ENCODE measurements at regions not wholly inside any gene's neighbourhood (a gene's known extent, or its start where the extent isn't known, plus 50 kb on each side); places are given as distances from the start of the nearest gene placed in this dataset.

DNA sequence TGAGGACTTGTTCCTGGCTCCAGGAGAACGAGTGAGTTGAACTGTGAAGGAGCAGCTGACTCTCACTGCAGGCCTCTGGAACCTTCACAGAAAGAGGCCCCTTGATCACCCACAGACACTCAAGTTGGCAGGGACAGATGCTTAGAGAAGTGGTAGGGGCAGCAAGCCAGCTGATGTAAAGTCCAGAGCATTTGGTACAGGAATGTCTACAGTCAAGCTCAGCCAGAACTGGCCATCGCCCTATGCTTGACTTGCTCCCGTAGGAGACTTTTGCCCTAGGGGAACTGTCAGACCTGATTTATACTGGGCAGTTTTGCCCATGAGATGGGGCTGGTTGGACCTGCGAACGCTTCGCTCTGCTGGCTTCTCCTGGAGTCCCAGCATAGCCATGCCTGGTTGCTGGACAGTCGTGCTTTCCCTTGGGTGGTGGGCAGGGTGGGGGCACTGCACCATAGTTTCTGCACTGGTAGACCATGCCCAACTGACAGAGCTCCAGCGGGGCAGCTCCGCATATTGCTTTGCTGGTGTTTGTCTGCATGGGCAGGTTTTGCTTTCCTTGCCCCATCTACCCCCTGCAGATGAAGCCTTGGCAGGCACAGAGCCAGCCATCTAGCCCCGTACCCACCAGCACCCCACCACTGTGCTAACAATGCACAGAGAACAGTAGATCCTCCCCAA, 977.7 kb downstream of the JRKL start:
- no peaks in the 10 kb centered on the region for H3K4me1 ChIP-seq
- TF ChIP-seq CTCF (IDR thresholded peaks at IDR 0.05 in 4 of 5, conservative IDR thresholded peaks at IDR 0.05 in 1 of 5) (no peak), POLR2A (IDR thresholded peaks at IDR 0.05) (no peak)
- H3K36me3 ChIP-seq, result no peaks in the 10 kb centered on the region
- H3K4me3 ChIP-seq, result no peak overlapping the region
- H3K27me3 ChIP-seq, result no peaks in the 10 kb centered on the region
- intact Hi-C loops (cut with DNase I; ENCODE audit: low total_unique reads), result no loop called here
- peaks cover 0 to 5% (median 0%) of the 10 kb centered on the region in 3 donors for H3K9me3 ChIP-seq
- in situ Hi-C loops (cut with MboI; ENCODE audit: low sequenced_read_pairs in 4 of 4), result no loop called here
- H3K27ac ChIP-seq, result no peak overlapping the region
- no peak for DNase-seq
- ATAC-seq, result no peak

- in situ Hi-C loops (cut with MboI; ENCODE audit: low sequenced_read_pairs in 4 of 4) (no loop called here), intact Hi-C loops (cut with DNase I; ENCODE audit: low total_unique reads) (no loop called here)
- ATAC-seq, result no peak
- H3K27ac ChIP-seq, result no peak overlapping the region
- H3K4me1 ChIP-seq, result no peaks in the 10 kb centered on the region
- TF ChIP-seq CTCF (IDR thresholded peaks at IDR 0.05 in 4 of 5, conservative IDR thresholded peaks at IDR 0.05 in 1 of 5) (no peak), POLR2A (IDR thresholded peaks at IDR 0.05) (no peak)
- H3K9me3 ChIP-seq, result no peaks in the 10 kb centered on the region
- no peaks in the 10 kb centered on the region for H3K36me3 ChIP-seq
- H3K4me3 ChIP-seq, result no peak overlapping the region
- no peak for DNase-seq
- H3K27me3 ChIP-seq, result no peaks in the 10 kb centered on the region
Observed at GRCh38 chr11:97389270-97389669, 999.5 kb downstream of the JRKL start.

DNA sequence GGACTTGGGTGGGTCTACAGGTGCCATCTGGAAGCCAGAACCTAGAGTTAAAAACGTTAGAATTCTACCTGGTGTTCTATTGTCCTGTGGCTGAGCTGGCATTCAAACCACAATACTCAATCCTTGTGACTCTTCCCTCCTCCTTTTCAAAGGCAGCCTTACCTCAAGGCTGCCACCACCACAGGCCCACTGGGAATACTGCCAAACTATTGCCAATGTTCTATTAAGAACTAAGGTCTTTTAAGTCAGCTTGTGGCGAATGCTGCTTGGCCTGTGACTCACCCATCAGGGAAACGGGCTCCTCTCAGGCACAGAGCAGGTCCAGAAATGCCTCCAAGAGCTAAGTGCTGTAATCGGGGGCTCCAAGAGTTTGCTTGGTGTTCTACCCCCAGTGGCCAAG, 1008.4 kb downstream of the JRKL start:
- Histone ChIP-seq H3K4me1 (no peaks in the 10 kb centered on the region), H3K27me3 (no peaks in the 10 kb centered on the region), H3K4me3 (no peak overlapping the region), H3K36me3 (no peaks in the 10 kb centered on the region), H3K27ac (no peak overlapping the region), H3K9me3 (no peaks in the 10 kb centered on the region)
- TF ChIP-seq CTCF (IDR thresholded peaks at IDR 0.05 in 4 of 5, conservative IDR thresholded peaks at IDR 0.05 in 1 of 5), result no peak
- no peak for TF ChIP-seq POLR2A (IDR thresholded peaks at IDR 0.05)
- no peak for ATAC-seq
- DNase-seq, result no peak
- intact Hi-C loops (cut with DNase I; ENCODE audit: low total_unique reads) (no loop called here), in situ Hi-C loops (cut with MboI; ENCODE audit: low sequenced_read_pairs in 4 of 4) (no loop called here)

GRCh38 chr11:97409141-97409540, 1019.3 kb downstream of the JRKL start:
- Histone ChIP-seq H3K4me3 (no peak overlapping the region), H3K36me3 (no peaks in the 10 kb centered on the region), H3K9me3 (no peaks in the 10 kb centered on the region), H3K4me1 (no peaks in the 10 kb centered on the region), H3K27ac (no peak overlapping the region), H3K27me3 (no peaks in the 10 kb centered on the region)
- in situ Hi-C loops (cut with MboI; ENCODE audit: low sequenced_read_pairs in 4 of 4) (no loop called here), intact Hi-C loops (cut with DNase I; ENCODE audit: low total_unique reads) (no loop called here)
- ATAC-seq (no peak), DNase-seq (no peak)
- no peak for TF ChIP-seq POLR2A (IDR thresholded peaks at IDR 0.05)
- no peak for TF ChIP-seq CTCF (IDR thresholded peaks at IDR 0.05 in 4 of 5, conservative IDR thresholded peaks at IDR 0.05 in 1 of 5)

- TF ChIP-seq CTCF (IDR thresholded peaks at IDR 0.05 in 4 of 5, conservative IDR thresholded peaks at IDR 0.05 in 1 of 5) (no peak), POLR2A (IDR thresholded peaks at IDR 0.05) (no peak)
- Histone ChIP-seq H3K4me1 (no peaks in the 10 kb centered on the region), H3K9me3 (no peaks in the 10 kb centered on the region), H3K4me3 (no peak overlapping the region), H3K36me3 (no peaks in the 10 kb centered on the region), H3K27ac (no peak overlapping the region), H3K27me3 (no peaks in the 10 kb centered on the region)
- ATAC-seq, result no peak
- intact Hi-C loops (cut with DNase I; ENCODE audit: low total_unique reads), result no loop called here
- in situ Hi-C loops (cut with MboI; ENCODE audit: low sequenced_read_pairs in 4 of 4), result no loop called here
- DNase-seq, result no peak
Observed at GRCh38 chr11:97414801-97415200, 1025.0 kb downstream of the JRKL start.

Measured in gastrocnemius medialis (tissue), 4 donors.